VCaP (cell line): ENCODE measurements at regions not wholly inside any gene's neighbourhood (a gene's known extent, or its start where the extent isn't known, plus 50 kb on each side); places are given as distances from the start of the nearest gene placed in this dataset.

Source experiments
- H3K27ac ChIP-seq: fragments of 450-650 bp; 2 replicates; pipeline ENCODE4 v1.5.1; 2017
- CTCF ChIP-seq: fragments of 450-650 bp; conservative IDR thresholded peaks from 2 replicates; pipeline ENCODE4 v1.5.1; 2017; ENCODE audit warnings: mild to moderate bottlenecking, moderate library complexity

- TF ChIP-seq CTCF = no peak
Observed at GRCh38 chr13:82797876-82798275, 1084.4 kb downstream of the SLITRK1 start.

GRCh38 chr13:82791035-82791434, 1091.2 kb downstream of the SLITRK1 start:
- no peak for TF ChIP-seq CTCF

More at GRCh38 chr13:82797876-82798275, 1084.4 kb downstream of the SLITRK1 start:
- H3K27ac ChIP-seq = no peak overlapping the region

DNA sequence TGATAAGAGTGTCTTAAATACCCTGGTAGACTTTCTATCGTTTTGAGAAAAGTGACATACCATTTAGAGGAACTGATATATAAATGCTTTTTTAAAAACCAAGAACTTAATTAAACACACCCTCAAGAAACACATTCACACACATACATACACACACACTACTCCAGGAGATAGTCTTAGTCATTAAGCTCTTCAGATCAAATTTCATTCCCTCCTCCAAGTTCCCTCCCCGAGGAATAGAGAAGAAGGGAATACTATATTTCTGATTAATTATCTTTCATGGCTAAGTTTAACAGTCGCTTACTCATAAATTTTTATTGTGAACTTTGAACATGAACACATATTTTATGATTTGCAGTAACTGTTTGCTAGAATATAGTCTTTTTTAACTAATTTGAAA, 1109.5 kb downstream of the SLITRK1 start:
- TF ChIP-seq CTCF = no peak
- H3K27ac ChIP-seq = no peak overlapping the region

More at GRCh38 chr13:82791035-82791434, 1091.2 kb downstream of the SLITRK1 start:
- H3K27ac ChIP-seq = no peak overlapping the region

DNA sequence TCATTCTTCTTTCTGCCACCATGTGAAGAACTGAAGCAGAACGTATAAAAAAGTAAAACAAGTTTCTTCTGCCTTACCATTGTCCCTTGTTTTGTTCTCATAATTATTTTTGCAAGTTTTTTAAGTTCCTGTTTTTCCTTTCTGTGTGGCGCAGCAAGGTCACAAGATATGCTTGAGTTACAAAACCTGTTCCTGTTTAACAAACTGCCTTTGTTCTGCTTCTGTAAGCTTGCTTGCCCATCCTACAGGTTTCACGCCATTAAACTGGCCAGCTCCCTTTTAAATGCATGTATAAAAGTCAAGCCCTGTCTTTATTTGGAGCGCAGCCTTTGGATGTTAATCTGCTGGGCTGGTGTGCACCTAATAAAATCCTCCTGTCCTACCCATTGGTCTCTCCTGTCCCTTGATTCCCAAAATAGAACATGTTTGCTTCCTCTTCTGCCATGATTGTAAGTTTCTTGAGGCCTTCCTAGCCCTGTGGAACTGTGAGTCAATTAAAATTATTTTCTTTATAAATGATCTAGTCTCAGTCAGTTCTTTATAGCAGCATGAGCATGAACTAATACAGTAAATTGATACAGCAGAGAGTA, 1115.4 kb downstream of the SLITRK1 start:
- no peak overlapping the region for H3K27ac ChIP-seq
- no peak for TF ChIP-seq CTCF

DNA sequence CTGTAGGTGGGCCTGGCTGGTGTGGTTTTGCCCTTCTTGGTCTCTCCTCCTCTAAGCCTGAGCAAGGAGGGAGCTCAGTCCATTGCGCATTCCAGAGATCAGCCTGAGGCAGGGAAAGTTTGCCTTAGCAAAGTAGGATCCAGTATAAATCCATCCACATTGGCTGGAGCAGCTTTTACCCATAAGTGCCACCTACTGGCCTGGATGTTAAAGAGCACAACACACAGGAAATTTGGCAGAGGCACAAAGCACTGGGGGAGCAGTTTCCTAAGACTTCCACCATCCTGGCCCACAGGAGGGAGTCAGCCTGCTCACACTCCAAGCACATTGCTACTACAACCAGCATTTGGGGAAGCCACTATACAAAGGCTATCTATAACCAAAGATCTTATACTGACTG, 1124.2 kb downstream of the SLITRK1 start:
- H3K27ac ChIP-seq = no peak overlapping the region
- TF ChIP-seq CTCF = peak; percentile 41; the same call in 1 of the 2 replicates

- TF ChIP-seq CTCF = no peak
- H3K27ac ChIP-seq = no peak overlapping the region
Observed at GRCh38 chr13:82751206-82751605, 1131.1 kb downstream of the SLITRK1 start.

DNA sequence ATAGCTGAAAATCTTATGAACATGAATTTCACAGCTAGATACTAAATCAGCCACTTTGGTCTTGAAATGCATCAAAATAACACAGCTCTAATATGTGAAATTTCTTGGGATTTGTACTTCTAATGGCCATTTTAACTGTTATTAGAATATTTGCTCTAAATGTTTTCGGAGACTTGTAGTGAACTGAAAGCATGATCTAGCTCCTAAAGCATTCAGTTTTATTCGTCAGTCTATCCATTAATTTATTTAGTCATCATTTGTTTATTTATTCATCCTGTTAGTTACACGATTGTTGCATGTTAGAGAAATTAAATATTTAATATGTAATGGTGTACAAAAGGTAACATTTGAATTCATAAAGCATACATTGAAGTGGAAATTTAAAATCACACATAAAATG, 1132.7 kb downstream of the SLITRK1 start:
- H3K27ac ChIP-seq = no peak overlapping the region
- TF ChIP-seq CTCF = no peak
